HG03342 (cell line): ENCODE measurements at regions not wholly inside any gene's neighbourhood (a gene's known extent, or its start where the extent isn't known, plus 50 kb on each side); places are given as distances from the start of the nearest gene placed in this dataset.

Source experiments
- ATAC-seq: cut with Tn5 transposase; IDR thresholded peaks from one replicate; pipeline ENCODE4 v1.9.1; 2021; ENCODE audit warnings: mild to moderate bottlenecking, moderate library complexity; ENCODE audit not compliant: unreplicated experiment

GRCh38 chr22:22414266-22414665, 94.3 kb downstream of the ZNF280B start:
- ATAC-seq: no peak

- no peak for ATAC-seq
These were observed 90.9 kb downstream of the ZNF280B start for GRCh38 chr22:22417495-22418162.

- ATAC-seq: no peak
These were observed 90.4 kb downstream of the ZNF280B start for GRCh38 chr22:22418163-22418549.

- ATAC-seq: no peak
These were observed 89.6 kb downstream of the ZNF280B start for GRCh38 chr22:22418957-22419356.

GRCh38 chr22:22420580-22420979, 88.0 kb downstream of the ZNF280B start:
- no peak for ATAC-seq

- no peak for ATAC-seq
These were observed 87.2 kb downstream of the ZNF280B start for GRCh38 chr22:22421392-22421791.

- ATAC-seq: peak; percentile 91
These were observed 85.9 kb downstream of the ZNF280B start for GRCh38 chr22:22422629-22423112.

- ATAC-seq: no peak
These were observed 84.9 kb downstream of the ZNF280B start for GRCh38 chr22:22423681-22424080.

- ATAC-seq: no peak
These were observed 84.2 kb downstream of the ZNF280B start for GRCh38 chr22:22424210-22424800.

- ATAC-seq: no peak
These were observed 83.6 kb downstream of the ZNF280B start for GRCh38 chr22:22424956-22425355.

- no peak for ATAC-seq
These were observed 83.2 kb downstream of the ZNF280B start for GRCh38 chr22:22425356-22425755.

- no peak for ATAC-seq
These were observed 82.5 kb downstream of the ZNF280B start for GRCh38 chr22:22425783-22426624.

- no peak for ATAC-seq
These were observed 80.9 kb downstream of the ZNF280B start for GRCh38 chr22:22427542-22428065.

- no peak for ATAC-seq
These were observed 80.1 kb downstream of the ZNF280B start for GRCh38 chr22:22428222-22429098.

- ATAC-seq: no peak
These were observed 79.0 kb downstream of the ZNF280B start for GRCh38 chr22:22429369-22430108.

GRCh38 chr22:22430111-22430820, 78.3 kb downstream of the ZNF280B start:
- ATAC-seq: no peak

GRCh38 chr22:22431271-22432220, 77.0 kb downstream of the ZNF280B start:
- ATAC-seq: no peak

- no peak for ATAC-seq
These were observed 76.1 kb downstream of the ZNF280B start for GRCh38 chr22:22432479-22432878.
